LoVo (cell line): ENCODE measurements at regions not wholly inside any gene's neighbourhood (a gene's known extent, or its start where the extent isn't known, plus 50 kb on each side); places are given as distances from the start of the nearest gene placed in this dataset.

Experiments
- DNase-seq: peaks from one replicate; pipeline ENCODE4 v3.0.0-alpha.2; 2016; ENCODE audit warnings: low spot score

GRCh38 chr9:71589612-71590011 lies 178.7 kb downstream of the CEMIP2 start:
- no peak for DNase-seq

- DNase-seq, result no peak
Measured at GRCh38 chr9:71587576-71588362, 180.5 kb downstream of the CEMIP2 start.

DNA sequence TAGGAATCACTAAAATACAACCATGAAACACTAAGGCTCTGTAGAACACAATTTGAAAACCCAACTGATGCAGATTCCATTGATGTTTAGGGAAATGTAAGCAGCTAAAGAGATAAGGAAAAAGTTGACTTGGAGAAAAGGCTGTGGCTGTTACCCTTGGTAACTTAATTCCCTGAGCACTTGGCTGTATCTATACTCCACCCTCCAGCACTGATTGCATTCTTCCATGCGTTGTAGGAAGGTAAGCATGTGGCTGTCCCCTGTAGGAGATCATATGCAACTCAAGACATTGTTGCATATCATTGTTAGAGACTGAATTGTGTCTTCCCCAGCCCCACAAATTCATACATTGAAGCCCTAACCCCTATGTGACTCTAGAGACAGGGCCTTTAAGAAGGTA lies 184.5 kb downstream of the CEMIP2 start:
- DNase-seq, result no peak

DNA sequence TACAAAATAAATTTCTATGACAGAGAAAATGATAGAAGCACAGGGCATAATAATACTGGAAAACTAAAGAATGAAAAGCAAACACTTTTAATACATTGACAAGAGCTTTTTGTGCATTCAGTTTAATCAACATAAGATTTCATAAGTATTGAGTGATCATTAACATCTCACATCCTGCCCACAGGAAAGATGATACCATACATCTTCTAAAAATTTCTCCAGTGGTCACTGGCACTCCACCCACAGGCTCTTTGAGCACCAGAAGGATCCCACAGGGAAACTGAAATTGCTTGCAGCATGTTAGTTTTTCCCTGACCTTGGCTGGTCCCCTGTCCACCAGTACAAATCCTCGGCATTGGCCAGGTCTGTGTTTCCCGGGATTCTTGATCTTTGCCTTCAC lies 186.0 kb downstream of the CEMIP2 start:
- DNase-seq, result no peak

GRCh38 chr9:71581101-71581500 lies 187.2 kb downstream of the CEMIP2 start:
- DNase-seq, result no peak

DNA sequence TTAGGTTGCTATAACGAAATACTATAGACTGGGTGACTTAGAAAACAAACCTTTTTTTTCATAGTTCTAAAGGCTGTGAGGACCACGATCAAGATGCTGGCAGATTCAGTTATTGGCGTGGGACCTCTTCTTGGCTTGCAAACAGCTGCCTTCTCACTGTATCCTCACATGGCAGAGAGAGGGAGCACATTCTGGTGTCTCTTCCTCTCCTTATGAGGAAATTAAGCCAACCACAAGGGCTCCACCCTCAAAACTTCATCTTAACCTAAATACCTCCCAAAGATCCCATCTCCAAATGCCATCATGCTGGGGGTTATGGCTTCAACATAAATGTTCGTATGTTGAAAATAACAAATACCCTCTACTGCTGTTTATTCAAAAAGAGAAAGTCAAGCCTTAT lies 197.1 kb downstream of the CEMIP2 start:
- DNase-seq, result no peak

GRCh38 chr9:71567890-71568289 lies 200.4 kb downstream of the CEMIP2 start:
- no peak for DNase-seq

- DNase-seq, result no peak
Measured at GRCh38 chr9:71562140-71562539, 206.2 kb downstream of the CEMIP2 start.

DNA sequence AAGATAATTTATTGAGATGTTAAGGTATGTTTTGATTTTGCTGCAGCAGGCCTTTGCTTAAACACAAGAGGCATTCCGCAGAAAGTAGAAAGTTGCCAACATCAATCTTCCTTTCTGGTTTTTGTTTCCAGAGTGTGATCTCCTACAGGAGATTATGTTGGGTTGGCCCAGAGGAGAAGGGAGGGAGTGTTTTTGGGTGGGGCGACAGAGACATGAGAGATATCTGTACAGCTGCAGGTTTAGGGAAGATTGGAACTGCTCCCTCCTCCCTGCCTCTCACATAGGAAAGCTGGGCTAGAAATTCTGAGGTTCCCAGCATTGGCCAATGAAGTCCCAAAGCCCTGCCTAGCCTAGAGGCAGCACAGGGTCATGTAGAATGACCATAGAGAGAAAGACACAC lies 211.0 kb downstream of the CEMIP2 start:
- DNase-seq, result no peak

DNA sequence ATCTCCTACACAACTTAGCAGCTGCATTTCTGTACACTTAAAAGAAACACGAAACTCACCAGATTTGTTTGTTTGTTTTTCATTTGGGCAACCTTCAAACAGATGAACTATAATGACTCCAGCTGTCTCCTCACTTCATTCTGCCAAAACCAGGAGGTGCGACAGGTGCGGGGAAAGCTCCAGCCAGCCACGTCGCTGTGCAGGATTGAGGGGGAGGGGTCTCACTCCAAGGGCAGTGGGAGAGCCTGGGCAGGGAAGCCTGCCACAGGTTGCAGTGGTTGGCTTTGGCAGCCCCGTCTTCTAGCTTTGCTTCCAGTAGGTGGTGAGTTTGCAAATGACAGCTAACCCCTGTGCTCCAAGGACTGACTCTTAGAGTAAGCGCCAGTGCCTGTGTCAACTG lies 215.8 kb downstream of the CEMIP2 start:
- no peak for DNase-seq

DNA sequence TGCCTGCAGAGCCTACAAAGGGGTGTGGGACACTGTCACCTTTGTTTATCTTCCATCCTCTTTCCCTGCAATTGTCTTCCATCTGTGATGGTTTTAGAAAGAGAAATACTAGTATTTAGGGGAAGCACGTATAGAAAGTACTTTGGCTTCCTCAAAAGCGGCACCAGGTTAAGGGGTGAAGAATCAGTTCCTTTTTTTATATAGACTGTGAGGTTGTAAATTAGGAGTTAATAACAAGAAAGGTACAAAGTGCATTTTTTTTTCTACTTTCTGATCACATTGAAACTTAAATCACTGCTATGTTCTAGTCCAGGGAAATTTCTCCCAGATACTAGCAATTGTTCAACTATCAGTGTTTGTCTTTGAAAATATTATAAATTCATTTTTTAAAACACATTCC lies 219.3 kb downstream of the CEMIP2 start:
- no peak for DNase-seq

DNA sequence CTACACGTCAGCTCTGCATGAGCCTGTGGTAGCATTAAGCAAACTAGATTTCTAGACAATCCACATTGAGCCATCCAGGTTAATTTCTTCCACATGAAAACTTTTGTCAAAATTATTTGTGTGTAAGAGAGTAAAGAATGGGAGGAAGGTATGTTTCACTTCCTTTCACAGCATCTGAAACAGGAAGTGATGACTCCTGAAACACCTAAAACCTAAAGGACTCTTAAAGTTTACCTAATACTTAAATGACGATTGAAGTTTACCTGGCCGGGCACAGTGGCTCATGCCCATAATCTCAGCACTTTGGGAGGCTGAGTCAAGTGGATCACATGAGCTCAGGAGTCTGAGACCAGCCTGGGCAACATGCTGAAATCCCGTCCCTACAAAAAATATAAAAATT lies 223.8 kb downstream of the CEMIP2 start:
- DNase-seq, result no peak

DNA sequence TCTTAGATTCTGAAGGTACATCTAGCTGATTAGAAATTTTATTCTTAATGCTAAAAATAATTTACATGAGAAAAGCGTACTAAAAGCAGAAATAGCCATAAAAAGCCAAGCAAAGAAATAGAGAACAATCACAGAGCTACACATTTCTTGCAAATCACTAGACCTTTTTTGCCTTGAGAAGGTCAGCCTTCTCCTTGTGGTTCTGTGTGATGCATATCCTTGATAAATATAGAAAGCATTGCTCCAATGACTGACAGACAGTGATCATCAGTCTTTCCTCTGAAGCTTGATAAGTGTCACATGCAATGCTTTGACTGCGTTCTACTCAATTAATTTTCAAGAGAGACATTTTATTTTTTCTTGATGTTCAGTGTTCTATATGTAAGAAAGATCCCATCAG lies 226.9 kb downstream of the CEMIP2 start:
- no peak for DNase-seq

GRCh38 chr9:71524996-71525580 lies 243.2 kb downstream of the CEMIP2 start:
- DNase-seq, result no peak

GRCh38 chr9:71524516-71524915 lies 243.8 kb downstream of the CEMIP2 start:
- no peak for DNase-seq

DNA sequence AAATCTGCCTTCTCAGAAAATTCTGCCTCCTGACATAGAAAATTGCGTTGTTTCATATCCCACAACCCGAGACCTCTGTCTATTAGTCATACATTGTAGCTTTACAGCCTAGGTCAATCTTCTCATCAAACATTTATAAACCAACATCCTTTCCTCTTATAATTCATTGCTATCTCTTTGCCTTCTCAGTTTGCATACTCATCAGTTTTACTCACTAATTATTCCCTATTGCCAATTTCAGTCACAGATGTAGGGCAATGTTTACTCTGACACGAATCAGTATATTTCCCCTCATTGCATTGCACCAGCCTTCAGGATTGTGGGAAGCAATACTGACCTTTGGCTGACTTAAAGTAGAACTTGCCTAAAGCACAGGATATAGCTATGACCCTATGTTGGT lies 247.2 kb downstream of the CEMIP2 start:
- no peak for DNase-seq

DNA sequence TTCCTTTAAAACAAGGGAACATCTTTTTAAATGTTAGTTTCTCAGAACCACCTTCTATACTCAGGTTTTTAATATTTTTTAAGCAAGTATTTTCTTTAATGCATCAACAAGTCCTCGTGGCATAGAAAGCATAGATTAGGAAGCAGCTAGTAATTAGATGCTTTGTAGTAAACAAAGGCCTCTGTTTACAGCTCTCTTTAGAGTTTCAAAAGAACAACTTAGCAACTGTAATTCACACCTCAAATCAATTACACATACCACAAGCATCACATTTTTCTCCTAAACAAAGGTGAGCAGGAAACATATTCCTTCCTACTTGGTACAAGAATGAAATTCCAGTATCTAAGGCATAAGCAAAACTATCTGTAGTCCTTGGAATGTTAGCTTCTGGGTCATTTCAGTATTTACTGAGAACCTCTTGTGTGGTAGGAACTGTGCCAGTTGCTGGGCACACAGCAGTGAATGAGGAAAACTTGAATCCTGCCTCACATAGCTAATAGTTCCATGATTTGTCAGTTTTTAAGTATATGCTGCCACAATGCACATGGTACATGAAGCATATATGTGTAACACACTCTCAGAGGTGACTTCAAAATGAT lies 249.1 kb downstream of the CEMIP2 start:
- DNase-seq, result no peak

DNA sequence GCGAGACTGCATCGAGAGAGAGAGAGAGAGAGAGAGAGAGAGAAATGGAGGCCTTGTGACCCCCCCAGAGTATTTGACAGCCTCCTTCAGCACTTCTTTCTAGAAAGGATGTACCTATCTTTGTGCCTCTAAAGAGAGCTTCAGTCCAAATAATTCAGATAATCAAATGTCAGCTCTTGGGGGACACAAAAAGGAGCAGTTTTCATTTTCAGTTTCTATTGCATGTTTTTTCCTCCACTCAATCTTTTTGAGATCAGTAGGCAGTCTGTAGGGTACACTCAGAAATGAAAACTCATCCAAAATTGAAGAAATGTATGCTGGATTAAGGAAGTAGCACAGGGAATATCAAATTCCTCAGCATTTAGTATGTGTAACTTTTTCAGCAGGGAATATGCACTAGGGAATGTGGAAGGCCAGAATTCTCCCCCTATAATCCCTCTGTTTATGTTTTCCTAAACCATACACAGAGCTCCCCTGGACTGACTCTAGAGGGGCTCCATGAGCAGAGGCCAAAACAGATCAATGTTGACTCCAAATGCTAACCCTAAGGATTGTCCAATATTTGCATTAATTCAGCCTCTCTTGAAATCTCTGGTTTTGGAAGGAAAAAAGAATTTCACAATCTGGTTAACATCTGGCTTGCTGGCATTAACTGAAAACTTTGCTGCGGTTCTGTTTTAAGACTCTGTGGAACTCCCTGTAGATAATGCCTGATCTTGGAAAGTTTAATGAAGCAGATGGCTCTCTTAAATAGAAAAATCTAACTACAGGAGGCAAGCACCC lies 250.1 kb downstream of the CEMIP2 start:
- no peak for DNase-seq

- no peak for DNase-seq
Measured at GRCh38 chr9:71515626-71516025, 252.7 kb downstream of the CEMIP2 start.

DNA sequence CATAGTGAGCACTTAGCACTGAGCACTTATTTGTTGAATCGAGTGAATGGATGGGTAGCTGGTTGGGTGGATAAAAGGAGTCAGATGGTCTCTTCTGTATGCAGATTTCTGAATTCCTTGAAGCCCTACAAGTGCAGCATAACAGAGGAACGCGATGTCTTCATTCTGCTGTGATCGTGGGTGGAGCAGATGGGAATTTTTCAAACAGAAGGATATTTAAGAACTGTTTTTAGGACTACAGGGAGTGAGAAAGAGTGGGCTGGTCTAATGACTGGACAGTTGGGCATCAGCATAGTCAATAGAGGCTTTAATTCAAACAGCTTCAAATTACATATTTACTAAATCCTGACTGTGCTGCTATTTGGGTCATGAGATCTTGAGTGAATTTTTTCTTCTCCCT lies 253.2 kb downstream of the CEMIP2 start:
- DNase-seq, result no peak

DNA sequence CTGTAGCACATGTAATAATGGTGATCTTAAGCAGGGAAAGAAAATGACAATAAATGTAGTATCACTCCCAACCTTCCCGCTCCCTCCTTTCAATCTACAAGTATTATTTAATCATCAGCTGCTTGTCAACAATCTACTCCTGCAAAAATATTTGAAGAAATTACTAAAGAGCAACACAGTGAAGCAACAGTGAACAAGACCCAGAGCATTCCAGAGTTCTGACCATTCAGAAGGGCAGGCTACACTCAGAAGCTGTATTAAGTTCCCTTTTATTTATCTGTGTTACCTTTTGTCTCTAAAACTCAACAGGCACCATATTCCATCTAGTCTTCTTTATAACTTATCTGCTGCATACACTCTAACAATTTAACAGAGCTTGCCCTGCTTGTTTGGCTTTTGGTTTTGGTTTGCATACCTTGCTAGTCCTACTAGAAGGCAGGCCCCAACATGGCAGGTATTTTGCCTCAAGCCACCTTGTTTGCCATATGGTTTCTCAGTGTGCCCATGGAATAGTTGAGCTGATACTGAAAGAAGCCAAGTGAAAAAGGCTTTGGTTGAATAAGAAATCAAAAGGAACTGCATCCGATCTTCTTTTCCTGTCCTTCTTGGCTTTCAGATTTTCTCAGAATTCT lies 253.9 kb downstream of the CEMIP2 start:
- DNase-seq, result no peak

DNA sequence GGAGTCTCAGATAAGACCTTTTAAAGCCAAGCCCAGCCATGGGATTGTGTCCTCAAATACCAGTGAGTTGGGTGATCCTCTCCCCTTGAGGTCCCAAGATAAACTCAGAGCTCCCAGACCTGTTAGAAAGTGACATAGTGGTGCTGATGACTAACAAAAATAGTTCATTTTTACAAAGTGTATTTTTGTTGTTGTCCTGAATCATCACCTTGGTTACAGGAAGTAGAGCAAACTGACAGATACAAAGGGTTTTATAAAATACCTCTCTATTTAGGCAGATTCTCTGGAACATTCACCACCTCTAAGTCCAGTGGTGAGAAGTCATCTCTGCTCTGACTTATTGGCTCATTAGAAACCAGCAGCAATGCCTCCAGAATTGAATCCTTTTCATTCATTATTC lies 259.3 kb downstream of the CEMIP2 start:
- DNase-seq, result no peak
